ENCODE measurements at regions not wholly inside any gene's neighbourhood (a gene's known extent, or its start where the extent isn't known, plus 50 kb on each side); places are given as distances from the start of the nearest gene placed in this dataset.

DNA sequence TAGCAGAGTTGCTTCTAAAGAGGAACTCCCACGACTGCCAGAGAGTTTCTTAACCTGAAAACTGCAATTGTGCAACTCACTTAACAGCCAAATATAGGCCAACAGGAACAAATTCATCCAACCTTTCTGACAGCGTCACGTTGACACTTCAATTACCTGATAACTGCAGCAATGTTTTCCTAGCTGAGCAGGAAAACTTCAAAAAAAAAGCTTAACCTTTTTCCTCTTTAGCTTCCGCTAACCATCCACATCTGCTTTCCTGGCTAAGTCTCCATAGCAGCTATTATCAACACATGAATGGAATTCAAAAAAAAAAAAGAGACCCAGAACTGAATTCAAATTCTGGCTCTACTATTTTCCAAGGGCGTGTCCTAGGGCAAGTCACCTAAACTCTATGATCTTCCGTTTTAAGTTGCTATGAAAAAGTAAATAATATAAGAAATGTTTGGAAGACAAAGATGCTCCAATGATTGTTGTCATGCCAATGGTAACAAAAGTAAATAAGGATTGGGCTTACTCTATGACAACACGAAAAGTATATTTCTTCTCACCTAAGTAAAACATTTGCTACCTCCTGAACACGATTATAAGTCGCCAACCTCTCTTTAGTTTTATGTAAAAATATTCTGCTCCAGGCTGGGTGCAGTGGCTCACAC is 524.6 kb upstream of the JARID2 start:
- Histone ChIP-seq H3K27me3 (ENCODE audit: control insufficient read depth, insufficient read depth, low read length, poor library complexity, severe bottlenecking) (no peaks in the 10 kb centered on the region), H3K36me3 (ENCODE audit: control insufficient read depth, insufficient read depth, low read length) (no peaks in the 10 kb centered on the region), H3K9me3 (ENCODE audit: control insufficient read depth, low read length) (no peaks in the 10 kb centered on the region), H3K27ac (ENCODE audit: insufficient read depth, low read depth, low read length, poor library complexity, severe bottlenecking) (no peak overlapping the region), H3K4me1 (ENCODE audit: control insufficient read depth, insufficient read depth, low read length) (no peaks in the 10 kb centered on the region), H3K4me3 (ENCODE audit: insufficient read depth, low read depth, low read length) (no peak overlapping the region)
- WGBS, 2 experiments = 83 to 86% methylated on average over 9 of the region's 9 CpGs

- Histone ChIP-seq H3K27ac (ENCODE audit: insufficient read depth, low read depth, low read length, poor library complexity, severe bottlenecking) (no peak overlapping the region), H3K9me3 (ENCODE audit: control insufficient read depth, low read length) (no peaks in the 10 kb centered on the region), H3K4me1 (ENCODE audit: control insufficient read depth, insufficient read depth, low read length) (no peaks in the 10 kb centered on the region), H3K4me3 (ENCODE audit: insufficient read depth, low read depth, low read length) (no peak overlapping the region), H3K27me3 (ENCODE audit: control insufficient read depth, insufficient read depth, low read length, poor library complexity, severe bottlenecking) (no peaks in the 10 kb centered on the region), H3K36me3 (ENCODE audit: control insufficient read depth, insufficient read depth, low read length) (no peaks in the 10 kb centered on the region)
- WGBS, 2 experiments = 90 to 96% methylated on average over 2 of the region's 2 CpGs
Observed at GRCh38 chr6:14722001-14722562, 523.8 kb upstream of the JARID2 start.

DNA sequence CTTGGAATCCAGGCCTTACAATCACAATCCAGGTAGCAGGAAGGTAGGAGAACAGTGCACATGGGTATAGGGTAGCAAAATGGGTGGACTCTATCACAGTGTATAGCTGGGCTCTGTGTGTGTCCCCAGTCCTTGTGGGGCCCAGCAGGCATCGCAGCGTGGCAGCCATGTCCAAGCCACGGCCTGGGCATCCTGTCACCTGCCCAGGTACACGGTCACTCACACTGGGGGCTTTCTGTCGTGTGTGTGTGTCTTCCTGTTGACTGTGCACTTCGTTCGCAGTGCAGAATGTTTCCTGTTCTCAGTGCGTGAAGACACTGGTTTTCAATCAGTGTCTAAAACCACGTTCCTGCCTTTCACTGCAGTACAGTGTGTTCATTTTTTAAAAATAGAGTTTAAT is 523.2 kb upstream of the JARID2 start:
- WGBS, 2 experiments = 95 to 96% methylated on average over 9 of the region's 9 CpGs
- H3K4me1 ChIP-seq (ENCODE audit: control insufficient read depth, insufficient read depth, low read length) = no peaks in the 10 kb centered on the region
- H3K27me3 ChIP-seq (ENCODE audit: control insufficient read depth, insufficient read depth, low read length, poor library complexity, severe bottlenecking) = no peaks in the 10 kb centered on the region
- no peak overlapping the region for H3K27ac ChIP-seq (ENCODE audit: insufficient read depth, low read depth, low read length, poor library complexity, severe bottlenecking)
- no peaks in the 10 kb centered on the region for H3K9me3 ChIP-seq (ENCODE audit: control insufficient read depth, low read length)
- H3K36me3 ChIP-seq (ENCODE audit: control insufficient read depth, insufficient read depth, low read length) = no peaks in the 10 kb centered on the region
- no peak overlapping the region for H3K4me3 ChIP-seq (ENCODE audit: insufficient read depth, low read depth, low read length)

- Histone ChIP-seq H3K4me3 (ENCODE audit: insufficient read depth, low read depth, low read length) (no peak overlapping the region), H3K27me3 (ENCODE audit: control insufficient read depth, insufficient read depth, low read length, poor library complexity, severe bottlenecking) (no peaks in the 10 kb centered on the region)
- 90 to 91% methylated on average over 2 of the region's 2 CpGs for WGBS, 2 experiments
Observed at GRCh38 chr6:14723535-14724086, 522.3 kb upstream of the JARID2 start.

GRCh38 chr6:14724549-14724948 is 521.3 kb upstream of the JARID2 start:
- no peak overlapping the region for H3K27ac ChIP-seq (ENCODE audit: insufficient read depth, low read depth, low read length, poor library complexity, severe bottlenecking)
- no peaks in the 10 kb centered on the region for H3K36me3 ChIP-seq (ENCODE audit: control insufficient read depth, insufficient read depth, low read length)
- H3K27me3 ChIP-seq (ENCODE audit: control insufficient read depth, insufficient read depth, low read length, poor library complexity, severe bottlenecking) = no peaks in the 10 kb centered on the region
- WGBS, 2 experiments = 85 to 100% methylated on average over 1 of the region's 1 CpG
- peaks cover 4% of the 10 kb centered on the region for H3K4me1 ChIP-seq (ENCODE audit: control insufficient read depth, insufficient read depth, low read length)
- no peaks in the 10 kb centered on the region for H3K9me3 ChIP-seq (ENCODE audit: control insufficient read depth, low read length)
- H3K4me3 ChIP-seq (ENCODE audit: insufficient read depth, low read depth, low read length) = no peak overlapping the region

More at GRCh38 chr6:14723535-14724086, 522.3 kb upstream of the JARID2 start:
- no peak overlapping the region for H3K27ac ChIP-seq (ENCODE audit: insufficient read depth, low read depth, low read length, poor library complexity, severe bottlenecking)
- no peaks in the 10 kb centered on the region for H3K4me1 ChIP-seq (ENCODE audit: control insufficient read depth, insufficient read depth, low read length)
- no peaks in the 10 kb centered on the region for H3K36me3 ChIP-seq (ENCODE audit: control insufficient read depth, insufficient read depth, low read length)
- no peaks in the 10 kb centered on the region for H3K9me3 ChIP-seq (ENCODE audit: control insufficient read depth, low read length)

- no peak overlapping the region for H3K27ac ChIP-seq (ENCODE audit: insufficient read depth, low read depth, low read length, poor library complexity, severe bottlenecking)
- H3K27me3 ChIP-seq (ENCODE audit: control insufficient read depth, insufficient read depth, low read length, poor library complexity, severe bottlenecking) = no peaks in the 10 kb centered on the region
- H3K4me3 ChIP-seq (ENCODE audit: insufficient read depth, low read depth, low read length) = no peak overlapping the region
- no peaks in the 10 kb centered on the region for H3K9me3 ChIP-seq (ENCODE audit: control insufficient read depth, low read length)
- peaks cover 5% of the 10 kb centered on the region for H3K4me1 ChIP-seq (ENCODE audit: control insufficient read depth, insufficient read depth, low read length)
- no peaks in the 10 kb centered on the region for H3K36me3 ChIP-seq (ENCODE audit: control insufficient read depth, insufficient read depth, low read length)
- 93 to 94% methylated on average over 6 to 7 of the region's 7 CpGs for WGBS, 2 experiments
Observed at GRCh38 chr6:14726816-14727493, 518.9 kb upstream of the JARID2 start.

- no peaks in the 10 kb centered on the region for H3K27me3 ChIP-seq (ENCODE audit: control insufficient read depth, insufficient read depth, low read length, poor library complexity, severe bottlenecking)
- no peak overlapping the region for H3K4me3 ChIP-seq (ENCODE audit: insufficient read depth, low read depth, low read length)
- H3K9me3 ChIP-seq (ENCODE audit: control insufficient read depth, low read length) = no peaks in the 10 kb centered on the region
- H3K4me1 ChIP-seq (ENCODE audit: control insufficient read depth, insufficient read depth, low read length) = peaks cover 5% of the 10 kb centered on the region
- no peak overlapping the region for H3K27ac ChIP-seq (ENCODE audit: insufficient read depth, low read depth, low read length, poor library complexity, severe bottlenecking)
- WGBS, 2 experiments = 94 to 97% methylated on average over 6 to 7 of the region's 7 CpGs
- no peaks in the 10 kb centered on the region for H3K36me3 ChIP-seq (ENCODE audit: control insufficient read depth, insufficient read depth, low read length)
Observed at GRCh38 chr6:14727494-14728395, 518.1 kb upstream of the JARID2 start.

DNA sequence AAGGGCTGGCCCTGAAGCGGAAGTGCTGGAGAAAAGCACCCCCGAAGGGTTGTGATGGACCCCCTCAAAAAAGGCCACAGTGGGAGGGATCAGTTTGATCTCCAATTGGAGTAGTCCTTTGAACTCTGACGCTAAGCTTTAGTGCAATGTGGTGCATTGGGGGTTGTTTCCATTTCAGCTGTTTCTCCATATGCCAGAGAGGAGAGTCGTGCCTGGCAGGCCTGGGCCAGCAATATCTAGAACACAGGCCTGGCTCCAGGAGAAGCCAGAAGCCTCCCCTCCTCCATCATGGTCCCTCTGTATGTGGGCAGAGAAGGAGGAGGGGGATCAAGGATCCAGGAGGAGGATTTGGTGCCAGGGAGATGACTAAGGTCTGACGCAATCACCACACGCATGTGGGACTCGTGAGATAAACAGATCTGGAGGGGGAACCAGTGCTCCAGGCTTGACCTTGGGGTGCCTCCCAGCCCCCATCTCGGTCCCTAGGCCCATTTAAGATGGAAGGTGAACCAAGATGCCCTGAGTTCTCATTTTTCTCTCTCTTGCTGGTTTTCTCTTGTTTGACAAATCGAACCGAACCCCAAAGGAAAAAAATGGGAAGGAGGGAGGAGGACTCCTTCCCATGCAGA is 517.4 kb upstream of the JARID2 start:
- Histone ChIP-seq H3K27me3 (ENCODE audit: control insufficient read depth, insufficient read depth, low read length, poor library complexity, severe bottlenecking) (peaks cover 6% of the 10 kb centered on the region), H3K4me1 (ENCODE audit: control insufficient read depth, insufficient read depth, low read length) (peaks cover 5% of the 10 kb centered on the region), H3K27ac (ENCODE audit: insufficient read depth, low read depth, low read length, poor library complexity, severe bottlenecking) (no peak overlapping the region), H3K4me3 (ENCODE audit: insufficient read depth, low read depth, low read length) (no peak overlapping the region), H3K36me3 (ENCODE audit: control insufficient read depth, insufficient read depth, low read length) (no peaks in the 10 kb centered on the region), H3K9me3 (ENCODE audit: control insufficient read depth, low read length) (no peaks in the 10 kb centered on the region)
- 92 to 96% methylated on average over 10 of the region's 10 CpGs for WGBS, 2 experiments

GRCh38 chr6:14729129-14729871 is 516.6 kb upstream of the JARID2 start:
- Histone ChIP-seq H3K27me3 (ENCODE audit: control insufficient read depth, insufficient read depth, low read length, poor library complexity, severe bottlenecking) (peaks cover 6% of the 10 kb centered on the region), H3K4me1 (ENCODE audit: control insufficient read depth, insufficient read depth, low read length) (peaks cover 5% of the 10 kb centered on the region), H3K9me3 (ENCODE audit: control insufficient read depth, low read length) (no peaks in the 10 kb centered on the region)

More at GRCh38 chr6:14729129-14729871, 516.6 kb upstream of the JARID2 start:
- WGBS, 2 experiments = 36 to 42% methylated on average over 11 to 13 of the region's 13 CpGs
- Histone ChIP-seq H3K4me3 (ENCODE audit: insufficient read depth, low read depth, low read length) (no peak overlapping the region), H3K27ac (ENCODE audit: insufficient read depth, low read depth, low read length, poor library complexity, severe bottlenecking) (no peak overlapping the region), H3K36me3 (ENCODE audit: control insufficient read depth, insufficient read depth, low read length) (no peaks in the 10 kb centered on the region)
